ENCODE measurements at regions not wholly inside any gene's neighbourhood (a gene's known extent, or its start where the extent isn't known, plus 50 kb on each side); places are given as distances from the start of the nearest gene placed in this dataset.

- TF ChIP-seq CTCF (IDR thresholded peaks at IDR 0.05) (no peak), EP300 (IDR thresholded peaks at IDR 0.05) (no peak), POLR2A (IDR thresholded peaks at IDR 0.05) (no peak)
Observed at GRCh38 chr13:64160479-64160878, 2744.8 kb upstream of the PCDH20 start.

All from ovary (tissue), 3 donors.